OCI-LY7 (cell line): ENCODE measurements at regions not wholly inside any gene's neighbourhood (a gene's known extent, or its start where the extent isn't known, plus 50 kb on each side); places are given as distances from the start of the nearest gene placed in this dataset.

Experiments used
- EZH2phosphoT487 ChIP-seq: fragments of 200-600 bp; sonication (generic); IDR thresholded peaks from 2 replicates; pipeline ENCODE4 v1.6.1; 2018; ENCODE audit warnings: low read depth, borderline replicate concordance, mild to moderate bottlenecking, mixed run types, antibody characterized with exemption, low read length, moderate library complexity, mixed read lengths
- TF ChIP-seq, protein P1 (sequence below): fragments of 200-600 bp; sonication (generic); conservative IDR thresholded peaks from 2 replicates; pipeline ENCODE4 v1.5.1; 2014; ENCODE audit warnings: mild to moderate bottlenecking, antibody characterized with exemption, low read length, moderate library complexity, mixed read lengths

GRCh38 chr4:174055344-174055743, 228.1 kb downstream of the FBXO8 start:
- TF ChIP-seq, protein P1, sequence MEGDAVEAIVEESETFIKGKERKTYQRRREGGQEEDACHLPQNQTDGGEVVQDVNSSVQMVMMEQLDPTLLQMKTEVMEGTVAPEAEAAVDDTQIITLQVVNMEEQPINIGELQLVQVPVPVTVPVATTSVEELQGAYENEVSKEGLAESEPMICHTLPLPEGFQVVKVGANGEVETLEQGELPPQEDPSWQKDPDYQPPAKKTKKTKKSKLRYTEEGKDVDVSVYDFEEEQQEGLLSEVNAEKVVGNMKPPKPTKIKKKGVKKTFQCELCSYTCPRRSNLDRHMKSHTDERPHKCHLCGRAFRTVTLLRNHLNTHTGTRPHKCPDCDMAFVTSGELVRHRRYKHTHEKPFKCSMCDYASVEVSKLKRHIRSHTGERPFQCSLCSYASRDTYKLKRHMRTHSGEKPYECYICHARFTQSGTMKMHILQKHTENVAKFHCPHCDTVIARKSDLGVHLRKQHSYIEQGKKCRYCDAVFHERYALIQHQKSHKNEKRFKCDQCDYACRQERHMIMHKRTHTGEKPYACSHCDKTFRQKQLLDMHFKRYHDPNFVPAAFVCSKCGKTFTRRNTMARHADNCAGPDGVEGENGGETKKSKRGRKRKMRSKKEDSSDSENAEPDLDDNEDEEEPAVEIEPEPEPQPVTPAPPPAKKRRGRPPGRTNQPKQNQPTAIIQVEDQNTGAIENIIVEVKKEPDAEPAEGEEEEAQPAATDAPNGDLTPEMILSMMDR: no peak
- no peak for TF ChIP-seq EZH2phosphoT487
